Ecto neural progenitor cell (in vitro differentiated cells): ENCODE measurements at regions not wholly inside any gene's neighbourhood (a gene's known extent, or its start where the extent isn't known, plus 50 kb on each side); places are given as distances from the start of the nearest gene placed in this dataset.
"Not testable (repeated sequence)": the region's sequence is repeated elsewhere in the genome, so short reads cannot be mapped to it uniquely, and the experiment has no call there.

Experiments
- DNase-seq: peaks from one replicate; pipeline ENCODE4 v3.0.0-alpha.2; 2018; ENCODE audit warnings: low spot score

GRCh38 chr6:85081102-85081501 lies 316.7 kb upstream of the TBX18 start:
- DNase-seq = no peak

- no peak for DNase-seq
These were observed 315.4 kb upstream of the TBX18 start for GRCh38 chr6:85079761-85080160.

- DNase-seq = no peak
These were observed 313.7 kb upstream of the TBX18 start for GRCh38 chr6:85078058-85078457.

- no peak for DNase-seq
These were observed 312.7 kb upstream of the TBX18 start for GRCh38 chr6:85077098-85077497.

GRCh38 chr6:85071845-85072244 lies 307.4 kb upstream of the TBX18 start:
- not testable (repeated sequence) for DNase-seq

GRCh38 chr6:85069577-85069976 lies 305.2 kb upstream of the TBX18 start:
- no peak for DNase-seq

GRCh38 chr6:85068221-85068620 lies 303.8 kb upstream of the TBX18 start:
- DNase-seq = no peak

- no peak for DNase-seq
These were observed 301.9 kb upstream of the TBX18 start for GRCh38 chr6:85066266-85066665.

- DNase-seq = no peak
These were observed 301.4 kb upstream of the TBX18 start for GRCh38 chr6:85065831-85066230.

- no peak for DNase-seq
These were observed 299.2 kb upstream of the TBX18 start for GRCh38 chr6:85063611-85064010.

- no peak for DNase-seq
These were observed 298.5 kb upstream of the TBX18 start for GRCh38 chr6:85062884-85063283.

- DNase-seq = no peak
These were observed 294.4 kb upstream of the TBX18 start for GRCh38 chr6:85058806-85059205.

GRCh38 chr6:85050149-85050548 lies 285.8 kb upstream of the TBX18 start:
- no peak for DNase-seq

- no peak for DNase-seq
These were observed 284.9 kb upstream of the TBX18 start for GRCh38 chr6:85049282-85049681.

GRCh38 chr6:85047818-85048217 lies 283.4 kb upstream of the TBX18 start:
- DNase-seq = no peak

- DNase-seq = not testable (repeated sequence)
These were observed 281.4 kb upstream of the TBX18 start for GRCh38 chr6:85045767-85046166.

- no peak for DNase-seq
These were observed 280.0 kb upstream of the TBX18 start for GRCh38 chr6:85044361-85044760.

- DNase-seq = no peak
These were observed 277.0 kb upstream of the TBX18 start for GRCh38 chr6:85041376-85041775.

- DNase-seq = no peak
These were observed 272.8 kb upstream of the TBX18 start for GRCh38 chr6:85037221-85037620.

- no peak for DNase-seq
These were observed 271.4 kb upstream of the TBX18 start for GRCh38 chr6:85035766-85036165.

- no peak for DNase-seq
These were observed 269.1 kb upstream of the TBX18 start for GRCh38 chr6:85033547-85033946.

GRCh38 chr6:85026021-85026420 lies 261.6 kb upstream of the TBX18 start:
- no peak for DNase-seq

GRCh38 chr6:85023721-85024120 lies 259.3 kb upstream of the TBX18 start:
- DNase-seq = no peak

GRCh38 chr6:85017352-85017751 lies 253.0 kb upstream of the TBX18 start:
- DNase-seq = no peak

- no peak for DNase-seq
These were observed 252.3 kb upstream of the TBX18 start for GRCh38 chr6:85016726-85017125.
